ENCODE measurements at regions not wholly inside any gene's neighbourhood (a gene's known extent, or its start where the extent isn't known, plus 50 kb on each side); places are given as distances from the start of the nearest gene placed in this dataset.

DNA sequence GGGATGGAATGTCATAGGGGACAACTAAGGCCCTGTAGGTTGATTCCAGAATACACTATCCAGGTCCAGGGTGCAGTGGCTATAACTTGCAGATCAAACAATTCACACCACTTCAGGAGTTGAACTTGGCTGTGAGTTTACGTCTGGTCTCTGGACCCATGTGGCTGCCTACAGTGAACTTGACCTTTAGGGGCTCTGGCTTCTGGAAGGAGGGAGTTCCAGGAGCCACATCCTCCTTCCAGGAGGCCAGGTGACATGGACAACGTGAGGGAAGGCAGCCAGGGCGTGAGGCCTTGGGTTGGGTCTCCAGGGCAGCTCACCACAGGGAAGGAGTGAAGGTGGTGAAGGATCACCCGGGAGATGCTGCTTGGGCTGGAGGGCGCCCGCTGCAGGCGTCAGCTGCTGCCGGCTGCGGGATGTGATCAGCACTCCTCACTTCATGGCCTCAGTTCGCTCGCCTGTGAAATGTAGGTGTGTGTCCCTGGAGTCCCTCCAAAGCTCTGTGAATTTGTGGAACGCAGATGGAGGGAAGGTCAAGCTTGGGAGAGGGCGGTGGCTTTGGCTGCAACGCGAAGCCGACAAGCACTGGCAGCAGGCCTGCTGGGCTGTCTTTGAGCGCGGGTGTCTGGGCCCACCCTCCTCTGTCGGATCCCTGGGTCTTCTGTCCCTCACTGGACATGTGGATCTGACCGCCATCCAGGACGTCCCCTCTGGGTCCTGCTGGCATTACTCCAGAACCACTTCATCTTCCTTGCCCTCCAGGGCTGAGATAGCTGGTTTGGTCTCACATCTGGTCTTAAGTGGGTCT is 146.5 kb downstream of the GLI2 start:
- DNase-seq (ENCODE audit: low spot score): no peak

DNA sequence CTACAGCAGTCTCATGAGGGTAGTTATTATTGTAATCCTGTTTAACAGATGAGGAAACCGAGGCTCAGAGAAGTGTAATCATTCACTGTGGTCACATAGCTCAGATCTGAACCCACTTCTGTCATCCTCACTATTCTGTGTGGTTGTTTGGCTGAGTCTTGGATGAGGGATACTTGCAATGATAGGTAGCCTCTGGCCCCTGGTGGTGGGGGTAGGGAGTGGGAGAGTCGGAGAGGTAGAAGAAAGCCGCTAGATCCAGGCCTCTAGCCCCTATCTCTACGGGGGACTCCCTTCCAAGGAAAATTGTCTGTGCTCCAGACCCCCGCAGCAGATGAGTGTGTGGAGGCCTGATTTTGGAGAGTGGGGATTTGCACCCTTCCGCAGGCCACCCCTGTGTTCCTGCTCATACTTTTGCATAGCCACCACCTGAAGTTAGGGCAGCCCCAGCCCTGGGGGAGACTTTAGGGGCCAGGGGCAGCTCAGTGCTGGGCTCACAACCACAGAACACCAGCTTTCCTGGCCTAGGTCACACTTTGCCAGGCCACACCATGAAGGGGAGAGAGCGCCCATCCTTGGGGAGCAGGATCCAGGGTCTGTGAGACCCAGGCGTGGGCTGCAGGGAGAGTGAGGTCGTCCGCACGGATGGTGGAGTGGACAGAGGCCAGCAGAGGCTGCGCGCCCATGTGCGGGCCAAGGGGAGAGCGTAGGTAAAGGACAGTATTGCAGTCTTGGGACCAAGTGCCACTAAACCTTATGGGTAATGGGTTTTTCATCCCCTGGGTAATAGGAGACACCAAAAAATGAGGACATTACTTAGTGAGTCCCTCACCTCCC is 148.2 kb downstream of the GLI2 start:
- no peak for DNase-seq (ENCODE audit: low spot score)

DNA sequence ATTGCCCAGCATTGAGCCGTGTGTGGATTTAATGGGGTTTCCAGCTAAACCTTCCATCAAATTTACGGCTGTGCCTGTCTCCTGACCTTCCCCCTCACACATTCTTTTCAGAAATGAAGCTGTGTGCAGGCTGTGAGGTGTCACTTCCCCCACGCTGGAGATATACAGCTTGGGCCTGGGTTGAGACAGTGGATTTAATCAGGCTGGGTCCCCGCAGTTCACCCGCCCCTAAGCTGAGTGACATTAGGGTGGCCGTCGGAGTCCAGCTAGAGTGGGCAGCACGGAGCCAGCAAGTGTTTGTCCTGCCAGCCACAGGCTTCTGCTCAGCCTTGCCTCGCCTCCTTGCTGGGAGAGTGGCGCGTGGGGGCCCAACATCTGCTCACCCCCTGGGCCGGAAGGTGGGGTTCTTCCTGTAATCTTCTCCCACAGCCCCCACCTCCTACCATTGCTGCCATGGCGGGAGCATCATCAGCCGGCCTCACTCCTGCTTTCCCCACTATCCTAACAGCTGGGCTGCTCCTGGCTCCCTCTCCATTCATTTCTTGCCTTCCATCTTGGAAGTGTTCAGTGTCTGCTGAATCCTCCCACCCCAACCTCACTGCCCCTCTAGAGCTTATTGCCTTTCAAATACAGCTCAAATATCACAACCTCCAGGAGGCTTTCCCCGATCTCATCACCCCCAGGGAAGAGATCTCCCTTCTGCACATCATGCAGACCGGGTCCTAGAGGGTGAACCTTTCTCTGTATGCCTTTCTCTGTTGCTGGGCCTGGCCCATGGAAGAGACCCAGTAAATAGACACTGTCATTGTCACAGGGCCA is 149.0 kb downstream of the GLI2 start:
- DNase-seq (ENCODE audit: low spot score): no peak

DNA sequence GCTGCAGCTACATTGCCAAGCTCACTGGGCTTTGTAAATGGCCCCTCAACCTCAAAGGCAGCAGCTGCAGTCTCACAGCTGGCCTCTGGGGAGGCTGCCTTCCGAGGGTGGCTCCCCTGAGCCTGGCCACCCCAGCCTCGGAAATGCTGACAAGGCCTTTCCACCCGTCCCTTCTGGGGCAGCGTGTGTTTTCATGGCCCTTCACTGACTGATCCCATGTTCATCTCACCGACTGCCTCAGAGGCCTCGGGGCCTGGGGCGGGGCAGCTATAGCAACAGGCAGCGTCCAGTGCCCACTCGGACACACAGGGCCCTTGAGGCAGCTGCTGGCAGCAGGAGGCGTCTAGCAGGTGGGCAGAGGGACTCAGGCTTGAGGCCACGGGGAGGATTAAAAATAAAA is 149.7 kb downstream of the GLI2 start:
- DNase-seq (ENCODE audit: low spot score): no peak

DNA sequence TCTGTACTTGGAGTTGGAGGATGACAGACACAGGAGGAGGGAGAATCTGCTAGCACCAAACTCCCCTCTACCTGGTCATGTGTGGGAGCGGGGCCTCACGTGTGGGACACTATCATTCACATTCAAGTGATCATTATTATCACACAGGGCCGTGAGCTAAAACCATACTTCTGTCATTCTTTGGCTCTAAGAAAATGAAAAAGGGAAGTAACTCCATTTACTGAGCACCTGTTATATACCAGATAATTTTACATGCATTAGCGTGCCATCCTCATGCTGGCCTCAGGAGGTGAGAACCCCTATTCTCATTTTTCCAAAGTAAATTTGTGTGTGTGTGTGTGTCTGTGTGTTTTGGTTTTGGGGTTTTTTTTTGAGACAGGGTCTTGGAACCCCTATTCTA is 150.1 kb downstream of the GLI2 start:
- DNase-seq (ENCODE audit: low spot score): no peak

DNA sequence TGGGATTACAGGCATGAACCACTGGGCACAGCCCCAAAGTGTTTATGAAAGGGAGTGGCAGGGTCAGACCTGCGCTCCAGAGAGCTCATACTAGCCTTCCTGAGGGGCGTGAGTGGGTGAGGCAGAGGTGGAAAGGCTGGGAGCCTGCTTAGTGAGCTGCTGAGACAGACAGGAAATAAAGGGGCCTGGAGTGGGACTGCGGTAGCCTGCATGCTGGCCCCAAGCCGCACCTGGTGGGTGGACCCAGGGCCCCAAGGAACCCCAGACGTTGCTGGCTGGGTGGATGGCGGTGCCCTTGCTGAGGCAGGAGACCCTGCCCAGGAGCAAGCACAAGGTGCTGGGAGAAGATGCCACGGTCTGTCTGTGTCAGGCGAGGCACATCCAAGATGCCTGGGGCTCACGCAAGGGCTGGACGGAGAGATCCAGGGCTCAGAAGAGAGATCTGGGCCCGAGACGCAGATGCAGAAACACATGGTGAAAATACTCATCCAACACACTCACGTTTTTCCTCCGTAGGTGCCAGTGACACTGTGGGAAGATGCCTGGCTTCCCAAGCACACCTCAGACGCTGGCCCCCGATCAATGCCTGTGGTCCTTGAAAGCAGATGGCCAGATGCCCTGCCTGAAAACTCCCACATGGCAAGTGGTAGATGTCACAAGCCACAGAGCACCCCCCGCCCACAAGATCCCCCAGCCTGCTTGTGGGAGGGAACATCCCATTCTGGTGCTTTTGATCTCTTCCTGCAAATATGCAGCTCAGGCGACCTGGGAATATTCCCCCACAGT is 151.1 kb downstream of the GLI2 start:
- DNase-seq (ENCODE audit: low spot score): no peak

DNA sequence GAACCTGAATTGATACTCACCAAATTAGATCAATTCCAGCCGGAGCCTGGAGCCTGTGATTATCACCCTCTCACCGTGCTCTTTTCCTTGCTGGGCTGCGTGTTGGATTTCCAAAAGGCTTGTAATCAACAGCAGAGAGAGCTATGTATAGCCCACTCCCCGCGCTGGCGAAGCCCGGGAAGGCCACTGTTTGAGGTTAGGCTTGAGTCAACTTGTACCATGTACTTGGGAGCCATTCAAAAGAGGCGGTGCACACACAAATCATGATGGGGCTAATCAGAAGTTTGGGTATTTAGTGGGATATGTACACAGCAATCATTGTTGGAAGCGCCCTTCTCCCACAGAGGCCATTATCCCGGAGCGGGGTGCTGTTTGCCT is 151.6 kb downstream of the GLI2 start:
- no peak for DNase-seq (ENCODE audit: low spot score)

DNA sequence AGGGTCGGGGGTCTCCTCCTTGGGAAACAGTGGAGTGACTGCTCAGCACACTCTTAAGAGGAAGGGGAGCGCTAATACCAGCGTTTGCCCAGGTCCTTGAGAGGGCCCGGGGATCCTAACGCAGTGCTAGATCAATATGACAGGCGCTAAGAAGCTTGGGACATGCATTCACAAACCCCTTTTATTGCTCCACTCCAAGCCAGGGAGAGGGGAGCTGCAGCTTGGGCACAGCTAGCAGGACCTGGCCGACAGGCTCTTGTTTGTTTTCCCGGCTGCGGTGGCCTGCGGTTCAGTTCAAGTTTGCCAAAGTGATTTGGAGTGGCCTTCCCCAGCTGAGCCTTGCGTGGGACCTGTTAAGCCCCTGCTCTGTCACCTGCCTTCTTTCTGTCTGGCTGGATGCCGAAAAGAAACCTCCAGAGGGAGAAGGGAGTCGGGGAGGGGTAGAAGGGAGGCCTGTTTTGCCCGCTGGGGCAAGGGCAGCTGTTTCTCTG is 152.1 kb downstream of the GLI2 start:
- DNase-seq (ENCODE audit: low spot score): peak; percentile 14

DNA sequence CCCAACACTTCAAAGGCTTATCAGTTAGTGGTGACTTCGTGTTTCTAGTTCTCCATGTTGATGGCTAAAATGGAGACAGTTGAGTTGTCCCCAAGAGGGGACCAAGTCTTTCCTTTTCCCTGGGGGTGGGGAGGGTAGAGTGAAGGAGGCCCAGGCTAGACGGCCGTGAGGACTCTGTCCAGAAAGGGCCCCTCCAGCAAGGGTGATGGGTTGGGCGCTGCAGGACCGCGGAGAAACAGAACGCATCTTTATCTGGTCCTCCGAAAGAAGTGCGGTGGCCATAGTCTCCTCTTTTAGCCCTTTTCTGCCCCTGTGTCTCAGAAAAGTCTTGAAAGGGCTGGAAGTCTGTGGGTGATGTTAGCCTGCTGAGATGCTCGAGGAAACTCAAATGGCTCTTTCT is 153.2 kb downstream of the GLI2 start:
- no peak for DNase-seq (ENCODE audit: low spot score)

DNA sequence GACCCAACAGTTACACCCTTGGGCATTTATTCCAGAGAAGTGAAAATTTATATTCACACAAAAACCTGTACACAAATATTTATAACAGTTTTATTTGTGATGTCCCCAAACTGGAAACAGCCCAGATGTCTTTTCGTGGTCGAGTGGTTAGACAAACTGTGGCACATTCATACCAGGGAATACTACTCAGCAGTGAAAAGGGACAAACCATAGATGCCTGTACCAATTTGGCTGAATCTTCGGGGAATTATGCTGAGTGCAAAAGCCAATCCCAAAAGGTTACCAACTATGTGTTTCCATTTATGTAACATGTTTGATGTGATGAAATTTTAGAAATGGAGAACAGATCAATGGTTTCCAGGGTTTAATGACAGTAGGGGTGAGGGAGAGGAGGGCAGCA is 154.3 kb downstream of the GLI2 start:
- DNase-seq (ENCODE audit: low spot score): no peak

DNA sequence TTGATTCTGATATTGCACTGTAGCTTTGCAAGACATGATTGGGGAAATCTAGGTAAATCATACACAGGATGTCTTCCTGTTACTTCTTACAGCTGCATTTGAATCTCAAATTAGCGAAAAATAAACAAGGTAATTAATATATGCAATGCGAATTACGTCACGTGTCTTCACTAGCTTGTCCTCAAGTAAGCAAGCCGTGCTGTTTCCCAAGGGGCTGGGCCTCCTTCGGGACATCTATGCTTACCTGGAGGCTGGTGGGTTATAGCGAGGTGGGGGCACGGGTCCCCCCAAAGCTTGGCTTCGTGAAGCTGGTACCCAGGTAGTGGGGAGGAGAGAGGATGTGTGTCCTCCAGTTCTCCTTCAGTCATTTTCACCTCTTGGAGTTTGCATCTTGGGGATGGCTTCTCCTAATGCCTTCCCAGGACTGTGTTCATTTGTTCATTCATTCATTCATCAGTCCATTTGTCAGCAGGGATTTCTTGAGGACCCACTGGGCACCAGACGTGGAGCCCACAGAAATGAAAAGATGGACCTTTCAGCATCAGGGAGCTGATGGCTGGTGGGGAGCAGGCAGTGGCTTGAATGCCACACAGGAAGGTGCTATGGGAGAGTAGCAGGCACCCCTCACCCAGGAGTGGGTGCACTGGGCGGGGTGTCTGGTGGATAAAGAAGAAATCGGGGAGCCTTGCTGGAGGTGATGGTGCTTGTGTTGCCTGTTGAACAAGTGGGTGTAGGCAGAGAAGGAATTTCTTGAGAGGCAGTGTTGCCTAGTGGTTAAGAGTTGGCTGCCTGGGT is 155.1 kb downstream of the GLI2 start:
- no peak for DNase-seq (ENCODE audit: low spot score)

DNA sequence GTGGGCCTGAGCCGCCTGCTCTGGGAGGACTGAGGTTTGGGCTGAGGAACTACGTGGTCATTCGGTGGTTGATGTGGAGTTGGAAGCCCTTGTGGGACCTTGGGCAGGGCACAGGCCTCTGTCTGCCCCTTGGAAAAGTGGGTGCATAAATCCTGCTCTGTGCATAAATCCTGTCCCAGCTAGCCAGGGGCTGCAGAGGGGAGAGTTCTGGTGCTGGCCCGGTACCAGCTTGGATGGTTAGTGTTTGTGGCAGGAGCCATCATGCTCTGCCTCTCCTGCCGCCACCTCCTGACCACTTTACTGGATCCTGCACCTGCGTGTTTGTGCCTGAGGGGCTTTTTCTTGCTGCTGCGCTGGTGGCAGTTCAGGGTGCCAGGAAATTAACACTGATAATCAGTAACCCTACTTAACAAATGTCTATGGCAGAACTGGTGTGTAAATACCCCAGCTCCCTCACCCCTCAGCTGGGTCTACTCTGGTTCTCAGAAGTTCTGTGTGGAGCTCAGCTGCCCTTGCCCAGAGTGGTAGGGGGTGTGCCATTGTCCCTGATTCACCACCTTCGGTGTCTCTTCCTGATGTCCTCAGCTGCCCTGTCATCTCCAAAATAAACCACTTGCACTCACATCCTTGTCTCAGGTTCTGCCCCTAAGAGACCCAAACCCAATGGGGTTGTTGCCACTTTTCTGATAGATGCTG is 156.8 kb downstream of the GLI2 start:
- no peak for DNase-seq (ENCODE audit: low spot score)

DNA sequence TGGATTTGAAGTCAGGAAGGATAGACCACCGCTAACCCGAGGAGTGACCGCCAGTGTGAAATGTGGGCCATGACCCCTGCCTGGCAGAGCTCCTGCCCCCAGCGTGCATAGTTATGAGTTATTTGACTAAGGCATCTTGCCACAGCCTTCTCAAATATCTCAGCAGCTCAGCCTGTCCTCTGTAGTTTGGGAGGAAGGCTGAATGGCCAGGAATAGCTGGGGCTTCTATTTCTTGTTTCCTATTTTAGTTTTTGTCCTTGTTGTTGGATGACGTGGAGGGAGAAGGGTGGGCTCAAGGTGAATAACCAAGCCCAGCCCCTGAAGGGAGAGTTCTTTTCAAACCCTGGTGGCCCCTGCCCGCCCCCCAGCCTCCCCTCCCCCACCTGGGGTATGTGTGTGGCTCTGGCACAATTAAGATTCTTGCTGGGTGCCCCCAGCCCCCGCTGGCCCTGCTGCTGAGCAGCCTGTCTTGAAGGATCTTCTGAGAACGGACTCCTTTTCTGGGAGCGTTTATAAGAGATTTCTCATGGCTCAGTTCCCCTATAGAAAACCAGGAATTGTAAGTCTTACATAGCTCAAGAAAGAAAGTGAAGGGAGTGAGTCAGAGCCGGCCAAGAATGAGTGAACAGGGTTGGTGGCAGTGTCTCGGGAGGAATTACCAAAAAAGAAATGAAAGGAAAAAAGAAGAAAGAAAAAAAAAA is 157.4 kb downstream of the GLI2 start:
- no peak for DNase-seq (ENCODE audit: low spot score)

DNA sequence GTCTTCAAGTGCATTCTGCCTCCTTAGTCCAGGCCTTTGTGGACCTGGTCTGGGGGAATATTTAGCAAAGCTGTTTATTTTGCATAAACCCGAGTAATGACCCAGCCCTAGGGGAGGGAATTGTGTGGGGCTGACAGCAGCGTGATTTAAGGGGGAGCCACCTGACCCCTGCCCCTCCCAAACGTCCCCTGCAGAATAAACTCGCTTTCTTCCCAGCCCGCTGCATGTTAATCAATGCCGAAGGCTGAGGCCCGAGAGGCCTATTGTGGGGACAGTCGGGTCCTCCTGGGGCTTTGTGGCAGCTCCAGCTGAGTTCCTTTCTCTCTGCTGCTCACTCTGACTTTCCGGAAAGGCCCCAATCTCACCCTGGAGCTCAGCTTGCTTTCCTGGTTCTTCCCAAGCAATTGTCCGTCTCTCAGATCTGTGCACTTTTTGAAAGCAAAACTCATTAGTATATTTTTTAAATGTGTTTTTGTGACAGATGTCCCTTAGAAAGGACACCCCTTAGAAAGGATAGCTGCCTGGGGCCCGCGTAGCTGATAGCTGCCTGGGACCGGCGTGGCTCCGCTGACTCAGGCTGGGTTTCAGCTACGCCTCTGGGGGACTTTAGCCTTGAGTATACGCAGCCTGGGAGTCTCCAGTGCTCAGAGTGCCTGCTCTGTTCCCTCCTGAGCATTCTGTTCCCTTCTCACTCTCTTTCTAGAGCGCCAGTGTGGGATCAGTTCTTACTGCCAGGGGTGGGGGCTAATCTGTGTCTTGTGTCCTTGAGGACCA is 158.3 kb downstream of the GLI2 start:
- no peak for DNase-seq (ENCODE audit: low spot score)

DNA sequence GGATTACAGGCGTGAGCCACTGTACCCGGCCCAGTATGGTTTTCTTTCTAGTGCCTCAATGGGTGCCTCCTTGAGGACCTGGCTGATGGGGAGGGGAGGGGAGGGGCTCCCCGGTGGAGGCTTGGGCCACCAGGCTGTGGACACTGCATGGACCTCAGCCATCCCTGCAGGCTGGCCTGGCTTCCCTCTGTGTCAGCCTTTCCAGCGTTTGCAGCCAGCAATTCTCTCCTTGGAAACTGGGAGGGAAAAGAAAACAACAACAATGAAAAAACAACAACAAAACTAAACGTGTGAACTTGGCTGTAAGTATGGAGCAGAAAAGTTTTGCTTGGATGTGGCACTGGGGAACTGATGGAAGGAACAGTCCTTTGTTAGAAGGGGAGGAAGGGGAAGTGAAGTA is 159.3 kb downstream of the GLI2 start:
- no peak for DNase-seq (ENCODE audit: low spot score)

DNA sequence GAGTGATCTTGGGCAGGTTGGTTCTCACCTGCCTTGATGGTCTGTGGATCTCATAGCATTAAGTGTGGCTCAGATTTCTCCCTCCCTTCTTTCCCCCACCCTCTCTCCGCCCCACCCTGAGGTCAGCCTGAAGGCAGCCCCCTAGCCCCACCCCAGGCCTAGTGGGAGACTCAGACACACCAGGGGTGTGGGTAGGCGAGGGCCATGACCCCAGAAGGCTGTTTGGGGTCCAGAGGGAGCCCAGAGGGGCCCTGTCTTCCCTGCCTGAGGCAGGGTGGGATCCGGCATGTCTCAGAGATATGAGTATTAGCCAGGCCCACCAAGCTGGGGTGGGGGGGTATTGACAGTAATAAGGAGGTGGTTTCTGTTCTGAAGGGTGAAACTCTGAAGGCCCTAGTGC is 160.5 kb downstream of the GLI2 start:
- DNase-seq (ENCODE audit: low spot score): no peak

DNA sequence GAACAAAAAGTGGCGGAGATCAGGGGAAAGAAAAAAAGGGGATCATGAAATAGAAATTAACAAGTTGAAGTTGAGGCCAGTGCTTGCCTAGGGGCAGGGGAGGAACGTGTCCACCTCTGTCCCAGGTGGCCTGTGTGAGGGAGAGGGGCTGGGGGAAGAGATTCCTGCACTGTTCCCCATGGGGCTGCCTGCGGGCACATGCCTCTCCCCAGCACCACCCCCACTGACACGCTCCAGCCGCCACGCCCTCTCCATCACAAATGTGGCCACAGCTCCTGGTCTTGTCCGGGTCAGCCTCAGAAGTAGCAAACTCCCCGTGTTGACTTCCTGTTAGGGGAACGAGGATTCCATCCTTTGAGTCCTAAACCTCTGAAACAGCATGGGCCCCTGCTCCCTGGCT is 161.2 kb downstream of the GLI2 start:
- DNase-seq (ENCODE audit: low spot score): no peak

DNA sequence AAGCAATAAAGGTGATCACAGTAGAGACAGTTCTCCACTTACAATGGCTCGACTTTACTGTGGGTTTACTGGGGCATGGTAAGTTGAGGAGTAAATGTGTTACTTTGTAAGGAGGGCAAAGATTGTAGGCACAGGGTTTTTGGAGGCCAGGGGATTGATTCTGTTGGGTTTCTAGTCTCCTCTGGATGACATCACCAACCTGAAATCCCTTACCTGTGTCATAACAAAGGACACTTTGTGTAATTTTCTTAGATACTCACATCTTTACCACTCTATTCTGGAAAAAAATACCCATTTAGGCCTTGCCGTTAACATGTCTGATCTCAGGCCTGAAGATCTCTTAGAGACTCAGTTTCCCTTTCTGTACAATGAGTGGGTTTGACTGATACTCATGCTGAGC is 161.7 kb downstream of the GLI2 start:
- DNase-seq (ENCODE audit: low spot score): no peak

DNA sequence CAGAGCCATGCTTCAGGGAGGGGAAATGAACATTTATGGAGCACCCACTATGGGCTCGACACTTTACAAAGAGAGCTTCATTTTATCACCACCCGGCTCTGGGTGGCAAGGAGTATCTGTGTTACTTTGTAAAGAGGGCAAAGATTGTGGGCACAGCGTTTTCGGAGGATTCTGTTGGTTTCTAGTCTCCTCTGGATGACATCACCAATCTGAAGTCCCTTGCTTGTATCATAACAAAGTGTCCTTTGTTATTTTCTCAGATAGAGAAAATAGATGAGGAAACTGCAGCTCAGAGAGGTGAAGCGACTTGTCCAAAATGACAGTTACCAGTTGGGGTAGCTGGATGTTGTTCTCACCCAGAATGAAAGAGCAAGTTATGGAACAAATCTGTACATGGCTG is 162.8 kb downstream of the GLI2 start:
- no peak for DNase-seq (ENCODE audit: low spot score)

Data from globus pallidus (tissue), 1 donor.